Chondrocyte (in vitro differentiated cells): ENCODE measurements at regions not wholly inside any gene's neighbourhood (a gene's known extent, or its start where the extent isn't known, plus 50 kb on each side); places are given as distances from the start of the nearest gene placed in this dataset.

Experiments
- DNase-seq: peaks from one replicate; pipeline ENCODE4 v3.0.0; 2021; ENCODE audit warnings: mixed read lengths, low spot score
- H3K27ac Mint-ChIP-seq: one replicate; pipeline ENCODE4 v1.8.0; 2021; ENCODE audit warnings: mild to moderate bottlenecking, moderate library complexity, mixed read lengths; ENCODE audit not compliant: unreplicated experiment
- H3K27me3 Mint-ChIP-seq: 2 replicates; pipeline ENCODE4 v1.8.0; 2021; ENCODE audit warnings: low read depth, mixed read lengths
- H3K36me3 Mint-ChIP-seq: 2 replicates; pipeline ENCODE4 v1.8.0; 2021; ENCODE audit warnings: low read depth, mixed read lengths
- H3K4me1 Mint-ChIP-seq: 2 replicates; pipeline ENCODE4 v1.8.0; 2021; ENCODE audit warnings: low read depth, mild to moderate bottlenecking, mixed read lengths
- H3K4me3 Mint-ChIP-seq: one replicate; pipeline ENCODE4 v1.8.0; 2021; ENCODE audit warnings: mild to moderate bottlenecking, moderate library complexity, mixed read lengths; ENCODE audit not compliant: unreplicated experiment
- H3K9me3 Mint-ChIP-seq: 2 replicates; pipeline ENCODE4 v1.8.0; 2021; ENCODE audit warnings: low read depth, mixed read lengths
- TF ChIP-seq, protein P1 (sequence below): fragments of 200-600 bp; sonication (generic); IDR thresholded peaks from 2 replicates; pipeline ENCODE4 v1.5.0; 2021; ENCODE audit warnings: antibody characterized with exemption, mild to moderate bottlenecking, moderate library complexity

DNA sequence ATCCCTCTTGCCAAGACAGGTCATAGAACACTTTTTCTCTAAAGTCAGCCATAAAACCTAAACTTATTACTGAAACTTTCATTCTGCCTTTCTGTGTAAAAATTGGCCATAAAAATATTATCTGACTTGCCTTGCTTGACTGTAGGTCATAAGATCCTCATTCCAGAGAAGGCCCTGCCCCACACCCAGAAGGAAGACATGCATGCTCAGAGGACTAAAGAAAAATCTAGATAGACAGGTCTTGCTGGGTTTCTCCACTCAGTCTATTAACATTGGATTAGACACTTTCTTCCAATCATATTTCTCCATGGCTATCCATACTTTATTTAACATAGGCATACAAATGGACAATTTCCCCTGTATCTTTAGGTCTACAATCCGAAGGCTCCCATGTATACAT is 1066.5 kb downstream of the SLITRK1 start:
- Mint-ChIP-seq H3K4me3 (no peak overlapping the region), H3K9me3 (peaks cover 12% of the 10 kb centered on the region), H3K27ac (no peak overlapping the region)

GRCh38 chr13:82803341-82803740 is 1078.9 kb downstream of the SLITRK1 start:
- Mint-ChIP-seq H3K27me3 (no peaks in the 10 kb centered on the region), H3K36me3 (no peaks in the 10 kb centered on the region), H3K27ac (no peak overlapping the region), H3K9me3 (peaks cover 6% of the 10 kb centered on the region), H3K4me3 (no peak overlapping the region), H3K4me1 (no peaks in the 10 kb centered on the region)
- DNase-seq, result no peak
- TF ChIP-seq, protein P1, sequence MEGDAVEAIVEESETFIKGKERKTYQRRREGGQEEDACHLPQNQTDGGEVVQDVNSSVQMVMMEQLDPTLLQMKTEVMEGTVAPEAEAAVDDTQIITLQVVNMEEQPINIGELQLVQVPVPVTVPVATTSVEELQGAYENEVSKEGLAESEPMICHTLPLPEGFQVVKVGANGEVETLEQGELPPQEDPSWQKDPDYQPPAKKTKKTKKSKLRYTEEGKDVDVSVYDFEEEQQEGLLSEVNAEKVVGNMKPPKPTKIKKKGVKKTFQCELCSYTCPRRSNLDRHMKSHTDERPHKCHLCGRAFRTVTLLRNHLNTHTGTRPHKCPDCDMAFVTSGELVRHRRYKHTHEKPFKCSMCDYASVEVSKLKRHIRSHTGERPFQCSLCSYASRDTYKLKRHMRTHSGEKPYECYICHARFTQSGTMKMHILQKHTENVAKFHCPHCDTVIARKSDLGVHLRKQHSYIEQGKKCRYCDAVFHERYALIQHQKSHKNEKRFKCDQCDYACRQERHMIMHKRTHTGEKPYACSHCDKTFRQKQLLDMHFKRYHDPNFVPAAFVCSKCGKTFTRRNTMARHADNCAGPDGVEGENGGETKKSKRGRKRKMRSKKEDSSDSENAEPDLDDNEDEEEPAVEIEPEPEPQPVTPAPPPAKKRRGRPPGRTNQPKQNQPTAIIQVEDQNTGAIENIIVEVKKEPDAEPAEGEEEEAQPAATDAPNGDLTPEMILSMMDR, result no peak

More for the DNA sequence above, 1066.5 kb downstream of the SLITRK1 start:
- TF ChIP-seq, protein P1, result no peak
- no peak for DNase-seq
- no peaks in the 10 kb centered on the region for H3K36me3 Mint-ChIP-seq
- H3K27me3 Mint-ChIP-seq, result peaks cover 1% of the 10 kb centered on the region
- H3K4me1 Mint-ChIP-seq, result no peaks in the 10 kb centered on the region

DNA sequence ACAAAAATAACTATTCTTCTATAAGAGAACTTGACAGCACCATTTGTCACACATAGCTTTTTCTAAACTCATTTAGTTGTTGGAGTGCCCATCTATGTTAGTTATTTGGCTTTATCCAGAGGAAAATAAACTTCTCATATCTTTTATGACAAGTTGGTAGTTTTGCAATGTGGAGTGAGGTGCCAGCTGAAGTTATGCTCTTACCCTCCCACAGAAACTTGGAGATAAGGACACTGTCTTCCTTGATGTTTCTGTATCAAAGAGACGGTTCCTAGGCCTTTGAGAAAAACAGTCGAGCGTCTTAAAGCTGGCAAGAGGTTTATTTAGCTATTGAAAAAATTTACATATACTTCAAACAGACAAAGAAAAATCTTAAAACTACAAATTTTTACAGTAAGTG is 1079.7 kb downstream of the SLITRK1 start:
- Mint-ChIP-seq H3K27me3 (no peaks in the 10 kb centered on the region), H3K4me3 (no peak overlapping the region), H3K27ac (no peak overlapping the region), H3K9me3 (peaks cover 6% of the 10 kb centered on the region), H3K4me1 (no peaks in the 10 kb centered on the region), H3K36me3 (no peaks in the 10 kb centered on the region)
- no peak for DNase-seq
- TF ChIP-seq, protein P1, result no peak

DNA sequence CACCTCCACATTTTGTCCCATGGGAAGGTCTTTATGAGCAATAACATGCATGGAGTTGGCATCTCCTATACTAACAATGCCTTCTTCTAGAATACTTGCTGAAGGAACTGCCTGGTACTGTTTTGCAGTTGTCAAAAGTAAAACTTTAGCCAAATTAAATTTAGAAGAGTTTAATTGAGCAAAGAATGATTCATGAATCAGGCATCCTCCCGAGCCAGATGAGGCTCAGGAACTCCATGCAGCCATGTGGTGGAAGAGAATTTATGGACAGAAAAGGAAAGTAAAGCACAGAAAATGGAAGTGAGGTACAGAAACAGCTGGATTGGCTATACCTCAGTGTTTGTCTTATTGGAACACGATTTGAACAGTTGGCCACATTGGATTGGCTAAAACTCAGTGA is 1081.9 kb downstream of the SLITRK1 start:
- DNase-seq, result no peak
- H3K27me3 Mint-ChIP-seq, result no peaks in the 10 kb centered on the region
- H3K9me3 Mint-ChIP-seq, result peaks cover 9% of the 10 kb centered on the region
- H3K36me3 Mint-ChIP-seq, result no peaks in the 10 kb centered on the region
- no peaks in the 10 kb centered on the region for H3K4me1 Mint-ChIP-seq
- TF ChIP-seq, protein P1, result no peak
- no peak overlapping the region for H3K4me3 Mint-ChIP-seq
- H3K27ac Mint-ChIP-seq, result no peak overlapping the region

DNA sequence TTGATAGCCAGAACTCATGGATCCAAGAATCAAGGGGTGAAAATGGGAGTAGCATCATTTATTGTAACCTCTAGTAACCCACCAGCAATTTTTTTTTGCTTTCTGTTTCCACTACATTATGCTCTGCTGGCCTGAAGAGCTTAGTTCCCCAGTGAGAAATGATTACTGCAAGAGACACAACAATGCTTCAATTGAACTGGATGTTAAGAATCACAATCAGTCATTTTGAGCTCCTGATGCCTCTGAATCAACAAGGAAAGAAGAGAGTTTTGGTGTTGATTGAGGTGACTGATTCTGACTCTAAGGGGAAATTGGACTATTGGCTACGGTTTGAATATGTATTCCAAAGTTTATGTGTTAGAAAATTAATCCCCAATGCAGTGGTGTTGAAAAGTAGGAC is 1084.4 kb downstream of the SLITRK1 start:
- H3K27me3 Mint-ChIP-seq, result no peaks in the 10 kb centered on the region
- H3K4me1 Mint-ChIP-seq, result no peaks in the 10 kb centered on the region

More for the DNA sequence above, 1084.4 kb downstream of the SLITRK1 start:
- Mint-ChIP-seq H3K9me3 (peaks cover 9% of the 10 kb centered on the region), H3K4me3 (no peak overlapping the region), H3K36me3 (no peaks in the 10 kb centered on the region), H3K27ac (no peak overlapping the region)
- TF ChIP-seq, protein P1, result no peak
- DNase-seq, result no peak
